GM10266 (cell line): ENCODE measurements at regions not wholly inside any gene's neighbourhood (a gene's known extent, or its start where the extent isn't known, plus 50 kb on each side); places are given as distances from the start of the nearest gene placed in this dataset.

Source experiments
- DNase-seq: peaks from one replicate; pipeline ENCODE4 v3.0.0; 2012; ENCODE audit errors: extremely low spot score
- TF ChIP-seq, protein P1 (sequence below): IDR thresholded peaks from 2 replicates; pipeline ENCODE4 v1.5.1; 2012; ENCODE audit warnings: mild to moderate bottlenecking, low read depth; ENCODE audit not compliant: control insufficient read depth, insufficient read depth; ENCODE audit errors: missing control alignments

- TF ChIP-seq, protein P1, sequence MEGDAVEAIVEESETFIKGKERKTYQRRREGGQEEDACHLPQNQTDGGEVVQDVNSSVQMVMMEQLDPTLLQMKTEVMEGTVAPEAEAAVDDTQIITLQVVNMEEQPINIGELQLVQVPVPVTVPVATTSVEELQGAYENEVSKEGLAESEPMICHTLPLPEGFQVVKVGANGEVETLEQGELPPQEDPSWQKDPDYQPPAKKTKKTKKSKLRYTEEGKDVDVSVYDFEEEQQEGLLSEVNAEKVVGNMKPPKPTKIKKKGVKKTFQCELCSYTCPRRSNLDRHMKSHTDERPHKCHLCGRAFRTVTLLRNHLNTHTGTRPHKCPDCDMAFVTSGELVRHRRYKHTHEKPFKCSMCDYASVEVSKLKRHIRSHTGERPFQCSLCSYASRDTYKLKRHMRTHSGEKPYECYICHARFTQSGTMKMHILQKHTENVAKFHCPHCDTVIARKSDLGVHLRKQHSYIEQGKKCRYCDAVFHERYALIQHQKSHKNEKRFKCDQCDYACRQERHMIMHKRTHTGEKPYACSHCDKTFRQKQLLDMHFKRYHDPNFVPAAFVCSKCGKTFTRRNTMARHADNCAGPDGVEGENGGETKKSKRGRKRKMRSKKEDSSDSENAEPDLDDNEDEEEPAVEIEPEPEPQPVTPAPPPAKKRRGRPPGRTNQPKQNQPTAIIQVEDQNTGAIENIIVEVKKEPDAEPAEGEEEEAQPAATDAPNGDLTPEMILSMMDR, result no peak
These were observed 349.7 kb downstream of the LMX1A start for GRCh38 chr1:165006831-165007230.

GRCh38 chr1:164999146-164999545 is 357.4 kb downstream of the LMX1A start:
- TF ChIP-seq, protein P1, result no peak
- DNase-seq, result no peak

More at GRCh38 chr1:165006831-165007230, 349.7 kb downstream of the LMX1A start:
- no peak for DNase-seq

- no peak for DNase-seq
- TF ChIP-seq, protein P1, result no peak
These were observed 364.7 kb downstream of the LMX1A start for GRCh38 chr1:164991763-164992314.

GRCh38 chr1:164983023-164983650 is 373.4 kb downstream of the LMX1A start:
- TF ChIP-seq, protein P1, result no peak
- DNase-seq, result no peak

- no peak for DNase-seq
- TF ChIP-seq, protein P1, result no peak
These were observed 374.0 kb downstream of the LMX1A start for GRCh38 chr1:164982545-164982944.

GRCh38 chr1:164977561-164977960 is 379.0 kb downstream of the LMX1A start:
- no peak for DNase-seq
- TF ChIP-seq, protein P1, result no peak

GRCh38 chr1:164971921-164972415 is 384.5 kb downstream of the LMX1A start:
- TF ChIP-seq, protein P1, result no peak
- DNase-seq, result no peak
